HFFc6 (cell line): ENCODE measurements at regions not wholly inside any gene's neighbourhood (a gene's known extent, or its start where the extent isn't known, plus 50 kb on each side); places are given as distances from the start of the nearest gene placed in this dataset.

Experiments
- DNase-seq: peaks from one replicate; pipeline ENCODE4 v3.0.0-alpha.2; 2018
- H3K27ac Mint-ChIP-seq: 2 replicates; pipeline ENCODE4 v1.8.0; 2020; ENCODE audit warnings: mild to moderate bottlenecking, mixed read lengths
- H3K27me3 Mint-ChIP-seq: 2 replicates; pipeline ENCODE4 v1.8.0; 2021; ENCODE audit warnings: mild to moderate bottlenecking, moderate library complexity, mixed read lengths; ENCODE audit not compliant: insufficient read depth
- H3K36me3 Mint-ChIP-seq: 2 replicates; pipeline ENCODE4 v1.8.0; 2021; ENCODE audit warnings: low read depth, mixed read lengths
- H3K4me1 Mint-ChIP-seq: 2 replicates; pipeline ENCODE4 v1.8.0; 2020; ENCODE audit warnings: low read depth, mixed read lengths
- H3K4me3 Mint-ChIP-seq: 2 replicates; pipeline ENCODE4 v1.8.0; 2020; ENCODE audit warnings: mild to moderate bottlenecking, moderate library complexity, mixed read lengths
- H3K9me3 Mint-ChIP-seq: 2 replicates; pipeline ENCODE4 v1.8.0; 2020; ENCODE audit warnings: mild to moderate bottlenecking, mixed read lengths
- CTCF ChIP-seq: fragments of 200-600 bp; sonication (generic); IDR thresholded peaks from 2 replicates; pipeline ENCODE4 v1.5.0; 2021; ENCODE audit warnings: antibody characterized with exemption, mild to moderate bottlenecking

- no peak for DNase-seq
- no peak overlapping the region for H3K27ac Mint-ChIP-seq
Measured at GRCh38 chr3:3636815-3637214, 162.4 kb upstream of the LRRN1 start.

DNA sequence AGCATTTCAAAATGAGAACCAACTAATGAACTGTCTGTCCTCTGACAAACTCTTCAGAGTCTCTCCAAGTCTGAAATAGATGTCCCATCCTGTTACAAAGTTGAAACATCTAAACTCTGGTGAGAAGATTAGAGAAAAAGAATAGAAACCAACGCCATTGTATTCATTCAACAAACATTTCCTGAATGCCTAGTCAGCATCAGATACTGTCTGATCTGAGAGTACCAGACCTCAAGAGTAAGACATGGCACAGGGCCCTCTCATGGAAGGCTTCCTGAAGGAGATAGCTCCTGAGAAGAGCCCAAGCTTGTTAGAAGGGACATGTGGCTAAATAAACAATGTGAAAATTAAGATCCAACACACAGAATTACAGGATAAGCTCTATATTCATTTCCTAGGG is 164.1 kb upstream of the LRRN1 start:
- H3K9me3 Mint-ChIP-seq, result peaks cover 50% of the 10 kb centered on the region
- H3K27ac Mint-ChIP-seq, result no peak overlapping the region
- TF ChIP-seq CTCF, result no peak
- H3K4me1 Mint-ChIP-seq, result no peaks in the 10 kb centered on the region; the same call in 1 of the 2 replicates
- H3K4me3 Mint-ChIP-seq, result no peak overlapping the region
- H3K27me3 Mint-ChIP-seq, result peaks cover 1% of the 10 kb centered on the region; the same call in 1 of the 2 replicates
- no peak for DNase-seq
- no peaks in the 10 kb centered on the region for H3K36me3 Mint-ChIP-seq

More at GRCh38 chr3:3636815-3637214, 162.4 kb upstream of the LRRN1 start:
- Mint-ChIP-seq H3K4me3 (no peak overlapping the region), H3K4me1 (no peaks in the 10 kb centered on the region), H3K36me3 (no peaks in the 10 kb centered on the region), H3K27me3 (peaks cover 1% of the 10 kb centered on the region; the same call in 1 of the 2 replicates), H3K9me3 (peaks cover 39% of the 10 kb centered on the region)
- TF ChIP-seq CTCF, result no peak

DNA sequence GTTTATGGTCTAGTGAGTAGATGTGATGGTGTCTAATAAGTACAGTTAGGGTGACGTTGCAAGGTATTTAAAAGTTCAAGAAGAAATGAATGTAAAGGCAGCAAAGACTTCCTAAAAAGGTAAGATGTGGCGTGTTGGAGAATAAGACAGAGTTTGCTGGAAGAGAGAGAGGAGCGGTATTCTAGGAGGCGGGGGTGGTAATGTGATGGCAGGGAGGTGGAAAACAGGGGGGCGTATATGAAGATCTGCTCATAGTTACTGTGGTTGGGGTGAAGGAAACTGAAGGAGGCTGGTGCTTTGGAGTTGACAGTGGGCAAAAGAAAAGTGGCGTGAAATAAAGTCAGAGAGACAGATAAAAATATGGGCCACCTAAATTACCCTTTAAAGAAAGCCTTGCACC is 164.9 kb upstream of the LRRN1 start:
- TF ChIP-seq CTCF, result no peak

DNA sequence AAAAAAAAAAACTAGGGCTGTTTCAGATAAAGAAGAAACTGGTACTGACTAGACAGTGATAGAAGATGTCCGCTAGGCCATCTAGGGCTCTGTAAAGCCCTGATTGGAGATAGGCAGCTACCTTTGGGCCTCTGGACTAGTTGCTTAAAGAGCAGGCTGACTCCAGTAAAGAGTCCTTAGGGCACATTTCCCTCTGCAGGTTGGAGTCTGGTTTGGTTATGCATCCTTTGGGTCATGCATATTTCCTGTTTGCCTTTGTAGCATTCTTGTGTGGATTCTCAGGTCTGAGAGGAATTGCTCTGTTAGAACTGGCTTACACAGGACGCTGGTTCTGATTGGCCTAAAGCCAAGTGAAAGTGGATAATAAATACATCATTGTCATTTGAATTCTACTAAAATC is 165.5 kb upstream of the LRRN1 start:
- TF ChIP-seq CTCF, result no peak
- Mint-ChIP-seq H3K4me1 (no peaks in the 10 kb centered on the region; the same call in 1 of the 2 replicates), H3K4me3 (no peak overlapping the region), H3K36me3 (no peaks in the 10 kb centered on the region), H3K27me3 (peaks cover 1% of the 10 kb centered on the region; the same call in 1 of the 2 replicates), H3K27ac (no peak overlapping the region), H3K9me3 (peaks cover 60% of the 10 kb centered on the region)
- DNase-seq, result no peak

More for the DNA sequence above, 164.9 kb upstream of the LRRN1 start:
- Mint-ChIP-seq H3K27ac (no peak overlapping the region), H3K27me3 (peaks cover 1% of the 10 kb centered on the region; the same call in 1 of the 2 replicates), H3K4me1 (no peaks in the 10 kb centered on the region; the same call in 1 of the 2 replicates), H3K4me3 (no peak overlapping the region), H3K9me3 (peaks cover 56% of the 10 kb centered on the region), H3K36me3 (no peaks in the 10 kb centered on the region)
- DNase-seq, result no peak

DNA sequence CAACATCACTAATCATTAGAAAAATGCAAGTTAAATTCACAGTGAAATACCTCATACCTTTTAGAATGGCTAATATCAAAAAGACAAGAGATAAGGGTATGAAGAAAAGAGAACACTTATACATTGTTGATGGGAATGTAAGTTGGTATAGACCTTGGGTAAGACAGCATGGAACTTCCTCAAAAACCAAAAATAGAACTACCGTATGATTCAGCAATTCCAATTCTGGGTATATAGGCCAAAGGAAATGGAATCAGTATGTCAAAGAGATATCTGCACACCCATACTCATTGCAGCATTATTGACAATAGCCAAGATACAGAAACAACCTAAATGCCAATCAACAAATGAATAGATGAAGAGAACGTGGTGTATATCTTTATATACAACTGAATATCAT is 166.8 kb upstream of the LRRN1 start:
- no peaks in the 10 kb centered on the region; the same call in 1 of the 2 replicates for H3K4me1 Mint-ChIP-seq
- no peaks in the 10 kb centered on the region for H3K36me3 Mint-ChIP-seq
- no peak overlapping the region for H3K4me3 Mint-ChIP-seq
- no peak for DNase-seq
- TF ChIP-seq CTCF, result no peak
- H3K27me3 Mint-ChIP-seq, result peaks cover 1% of the 10 kb centered on the region; the same call in 1 of the 2 replicates
- no peak overlapping the region for H3K27ac Mint-ChIP-seq
- peaks cover 67% of the 10 kb centered on the region for H3K9me3 Mint-ChIP-seq

DNA sequence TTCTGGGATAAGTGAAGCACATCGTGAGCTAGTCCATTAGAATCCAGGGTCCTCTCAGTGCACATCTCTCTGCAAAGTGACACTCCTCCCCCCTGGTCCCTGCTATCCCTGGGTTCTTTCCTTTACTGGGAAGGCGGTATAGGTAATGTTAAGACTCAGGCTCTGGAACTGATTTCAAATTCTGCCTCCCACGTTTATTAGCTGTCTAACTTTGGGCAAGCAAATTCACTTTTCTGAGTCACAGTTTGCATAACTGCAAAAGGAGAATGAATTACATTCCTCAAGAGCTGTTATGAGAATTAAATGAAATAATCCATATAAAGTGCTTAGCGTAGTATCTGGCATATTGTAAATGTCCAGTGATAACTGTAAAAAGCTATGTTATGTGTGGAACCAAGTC is 168.1 kb upstream of the LRRN1 start:
- H3K4me1 Mint-ChIP-seq, result no peaks in the 10 kb centered on the region; the same call in 1 of the 2 replicates
- no peak overlapping the region for H3K4me3 Mint-ChIP-seq
- TF ChIP-seq CTCF, result no peak
- H3K27ac Mint-ChIP-seq, result no peak overlapping the region
- DNase-seq, result no peak
- H3K9me3 Mint-ChIP-seq, result peaks cover 65% of the 10 kb centered on the region
- peaks cover 1% of the 10 kb centered on the region for H3K27me3 Mint-ChIP-seq
- no peaks in the 10 kb centered on the region for H3K36me3 Mint-ChIP-seq
